ENCODE measurements at regions not wholly inside any gene's neighbourhood (a gene's known extent, or its start where the extent isn't known, plus 50 kb on each side); places are given as distances from the start of the nearest gene placed in this dataset.

GRCh38 chr4:22097596-22097995, 149.0 kb upstream of the KCNIP4 start:
- TF ChIP-seq CTCF (IDR thresholded peaks at IDR 0.05): no peak
- TF ChIP-seq POLR2A (IDR thresholded peaks at IDR 0.05): no peak
- no peak for TF ChIP-seq POLR2AphosphoS5 (IDR thresholded peaks at IDR 0.05)
